Tibial nerve (tissue), 4 donors: ENCODE measurements at regions not wholly inside any gene's neighbourhood (a gene's known extent, or its start where the extent isn't known, plus 50 kb on each side); places are given as distances from the start of the nearest gene placed in this dataset.

Source experiments
- DNase-seq, 2 donors: peaks; one replicate each; pipeline ENCODE4 v3.0.0-alpha.2; 2019; ENCODE audit warnings: low spot score in 2 of 2
- H3K27ac ChIP-seq, 4 donors: fragments of 200-600 bp; sonication (generic) in 3 of 4; one replicate each; pipeline ENCODE4 v1.5.1; 2017 to 2019; ENCODE audit warnings: mild to moderate bottlenecking in 1 of 4
- H3K27me3 ChIP-seq, 2 donors: fragments of 200-600 bp; sonication (generic) in 1 of 2; one replicate each; pipeline versions ENCODE4 v1.5.1 to v1.6.0; 2017 to 2019
- H3K36me3 ChIP-seq, 3 donors: fragments of 200-600 bp; sonication (generic); one replicate each; pipeline ENCODE4 v1.5.1; 2018 to 2019
- H3K4me1 ChIP-seq, 4 donors: fragments of 200-600 bp; sonication (generic) in 3 of 4; one replicate each; pipeline ENCODE4 v1.5.1; 2017 to 2019
- H3K4me3 ChIP-seq, 4 donors: fragments of 200-600 bp; sonication (generic) in 3 of 4; one replicate each; pipeline ENCODE4 v1.5.1; 2017 to 2019; ENCODE audit warnings: mild to moderate bottlenecking in 1 of 4, moderate library complexity in 1 of 4
- H3K9me3 ChIP-seq, 4 donors: fragments of 200-600 bp; sonication (generic) in 3 of 4; one replicate each; pipeline ENCODE4 v1.5.1; 2017 to 2019
- EP300 ChIP-seq, 2 donors: sonication (generic); formaldehyde crosslinking; IDR thresholded peaks; one replicate each; pipeline ENCODE4 v1.6.1; 2017; ENCODE audit warnings: antibody characterized with exemption in 2 of 2, mild to moderate bottlenecking in 1 of 2
- POLR2A ChIP-seq, 2 donors: fragments of 450-650 bp; IDR thresholded peaks; one replicate each; pipeline ENCODE4 v1.6.1; 2017; ENCODE audit warnings: antibody characterized with exemption in 2 of 2, mild to moderate bottlenecking in 2 of 2, moderate library complexity in 2 of 2
- WGBS, 2 donors: methylation state at CpG; one replicate each; pipeline ENCODE4 v1.1.5; 2018; 5-methylcytosine and 5-hydroxymethylcytosine counted together
- TF ChIP-seq, protein P1 (sequence below), 5 experiments: fragments of 200-600 bp in 3 of 5; fragments of 450-650 bp in 2 of 5; sonication (generic) in 3 of 5; IDR thresholded peaks; one replicate each; pipeline ENCODE4 v1.5.1; 2016 to 2019; ENCODE audit warnings: antibody characterized with exemption in 5 of 5, mild to moderate bottlenecking in 3 of 5, moderate library complexity in 2 of 5

DNA sequence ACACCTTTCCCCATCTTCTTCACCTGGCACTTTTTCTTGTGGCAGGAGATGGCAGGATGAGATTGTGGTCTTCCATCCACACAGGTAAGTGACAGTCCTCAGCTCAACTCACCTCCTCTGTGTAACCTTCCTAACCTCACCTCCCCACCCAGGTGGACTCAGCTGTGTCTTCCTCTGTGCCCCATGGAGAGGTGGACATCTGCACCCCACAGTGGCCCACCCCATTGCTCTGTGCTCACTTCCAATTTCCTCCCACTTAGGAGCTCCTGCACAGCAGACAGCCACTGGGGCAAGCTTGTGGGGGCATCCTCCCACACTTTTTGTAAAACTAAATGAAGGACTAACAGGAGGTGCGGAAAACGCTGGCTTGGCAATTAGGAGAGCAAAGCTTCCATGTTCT, 61.6 kb downstream of the MSX1 start:
- WGBS, 2 donors, result 87 to 90% methylated on average over 2 of the region's 2 CpGs
- no peaks in the 10 kb centered on the region for H3K27me3 ChIP-seq
- TF ChIP-seq POLR2A (IDR thresholded peaks at IDR 0.05), result no peak
- TF ChIP-seq, protein P1, sequence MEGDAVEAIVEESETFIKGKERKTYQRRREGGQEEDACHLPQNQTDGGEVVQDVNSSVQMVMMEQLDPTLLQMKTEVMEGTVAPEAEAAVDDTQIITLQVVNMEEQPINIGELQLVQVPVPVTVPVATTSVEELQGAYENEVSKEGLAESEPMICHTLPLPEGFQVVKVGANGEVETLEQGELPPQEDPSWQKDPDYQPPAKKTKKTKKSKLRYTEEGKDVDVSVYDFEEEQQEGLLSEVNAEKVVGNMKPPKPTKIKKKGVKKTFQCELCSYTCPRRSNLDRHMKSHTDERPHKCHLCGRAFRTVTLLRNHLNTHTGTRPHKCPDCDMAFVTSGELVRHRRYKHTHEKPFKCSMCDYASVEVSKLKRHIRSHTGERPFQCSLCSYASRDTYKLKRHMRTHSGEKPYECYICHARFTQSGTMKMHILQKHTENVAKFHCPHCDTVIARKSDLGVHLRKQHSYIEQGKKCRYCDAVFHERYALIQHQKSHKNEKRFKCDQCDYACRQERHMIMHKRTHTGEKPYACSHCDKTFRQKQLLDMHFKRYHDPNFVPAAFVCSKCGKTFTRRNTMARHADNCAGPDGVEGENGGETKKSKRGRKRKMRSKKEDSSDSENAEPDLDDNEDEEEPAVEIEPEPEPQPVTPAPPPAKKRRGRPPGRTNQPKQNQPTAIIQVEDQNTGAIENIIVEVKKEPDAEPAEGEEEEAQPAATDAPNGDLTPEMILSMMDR (IDR thresholded peaks at IDR 0.05), result no peak
- no peak for TF ChIP-seq EP300 (IDR thresholded peaks at IDR 0.05)
- no peak for DNase-seq
- no peaks in the 10 kb centered on the region for H3K36me3 ChIP-seq
- H3K4me3 ChIP-seq, result no peak overlapping the region
- no peaks in the 10 kb centered on the region for H3K9me3 ChIP-seq
- H3K4me1 ChIP-seq, result no peaks in the 10 kb centered on the region
- no peak overlapping the region for H3K27ac ChIP-seq

DNA sequence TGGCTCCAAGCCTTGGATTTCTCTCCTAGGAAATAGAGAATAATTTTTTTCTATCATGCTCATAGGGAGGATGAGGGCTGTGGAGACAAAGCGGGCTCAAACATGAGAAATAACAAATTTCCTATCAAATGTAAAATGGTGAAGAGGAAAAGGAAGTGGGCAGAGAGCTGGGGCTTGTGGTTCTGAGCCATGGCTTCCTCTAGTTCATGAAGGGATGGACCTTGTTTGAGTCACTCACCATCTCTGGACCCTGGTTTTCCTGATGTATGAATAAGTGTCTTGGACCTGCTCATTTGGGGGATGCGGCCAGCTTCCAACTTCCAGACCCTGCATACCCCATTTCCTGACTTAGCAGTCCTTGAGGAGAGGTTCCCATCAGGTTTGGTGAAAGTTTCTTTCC, 63.0 kb downstream of the MSX1 start:
- Histone ChIP-seq H3K4me1 (no peaks in the 10 kb centered on the region), H3K9me3 (no peaks in the 10 kb centered on the region), H3K27me3 (no peaks in the 10 kb centered on the region), H3K4me3 (no peak overlapping the region), H3K27ac (no peak overlapping the region), H3K36me3 (no peaks in the 10 kb centered on the region)
- 80 to 82% methylated on average over 2 of the region's 2 CpGs for WGBS, 2 donors
- DNase-seq, result no peak
- TF ChIP-seq, protein P1 (IDR thresholded peaks at IDR 0.05), result no peak
- TF ChIP-seq EP300 (IDR thresholded peaks at IDR 0.05) (no peak), POLR2A (IDR thresholded peaks at IDR 0.05) (no peak)

GRCh38 chr4:4923201-4923600, 63.7 kb downstream of the MSX1 start:
- H3K27ac ChIP-seq, result no peak overlapping the region
- DNase-seq, result no peak
- TF ChIP-seq, protein P1 (IDR thresholded peaks at IDR 0.05), result no peak
- TF ChIP-seq POLR2A (IDR thresholded peaks at IDR 0.05) (no peak), EP300 (IDR thresholded peaks at IDR 0.05) (no peak)
- no peak overlapping the region for H3K4me3 ChIP-seq
- no peaks in the 10 kb centered on the region for H3K9me3 ChIP-seq
- no peaks in the 10 kb centered on the region for H3K4me1 ChIP-seq
- 45 to 50% methylated on average over 1 of the region's 1 CpG for WGBS, 2 donors
- no peaks in the 10 kb centered on the region for H3K27me3 ChIP-seq
- no peaks in the 10 kb centered on the region for H3K36me3 ChIP-seq

DNA sequence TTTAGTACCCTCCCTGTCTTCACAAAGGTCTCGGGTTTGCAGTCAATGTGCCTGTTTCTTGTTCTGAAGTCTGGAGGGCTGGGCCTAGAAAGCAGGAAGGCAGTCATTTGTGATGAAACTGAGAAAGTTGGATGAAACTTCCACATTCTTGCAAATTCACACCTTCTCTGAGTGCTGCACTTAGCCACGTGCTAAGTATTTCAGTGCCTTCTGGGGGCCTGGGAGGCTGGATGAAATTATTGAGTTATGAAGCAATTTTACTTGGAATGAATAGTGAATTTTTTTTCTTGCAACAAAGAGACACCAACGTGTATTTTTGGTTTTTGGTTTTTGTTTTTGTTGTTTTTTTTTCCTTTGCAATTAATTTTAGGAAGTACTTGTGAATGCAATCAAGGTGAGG, 71.2 kb downstream of the MSX1 start:
- Histone ChIP-seq H3K4me1 (no peaks in the 10 kb centered on the region), H3K4me3 (no peak overlapping the region), H3K27me3 (no peaks in the 10 kb centered on the region), H3K27ac (no peak overlapping the region), H3K9me3 (no peaks in the 10 kb centered on the region), H3K36me3 (no peaks in the 10 kb centered on the region)
- 29% methylated on average over 3 of the region's 3 CpGs for WGBS, 2 donors
- DNase-seq, result no peak
- TF ChIP-seq EP300 (IDR thresholded peaks at IDR 0.05) (peak in 1 of 2 donors; percentile 54), POLR2A (IDR thresholded peaks at IDR 0.05) (no peak)
- TF ChIP-seq, protein P1 (IDR thresholded peaks at IDR 0.05), result no peak

DNA sequence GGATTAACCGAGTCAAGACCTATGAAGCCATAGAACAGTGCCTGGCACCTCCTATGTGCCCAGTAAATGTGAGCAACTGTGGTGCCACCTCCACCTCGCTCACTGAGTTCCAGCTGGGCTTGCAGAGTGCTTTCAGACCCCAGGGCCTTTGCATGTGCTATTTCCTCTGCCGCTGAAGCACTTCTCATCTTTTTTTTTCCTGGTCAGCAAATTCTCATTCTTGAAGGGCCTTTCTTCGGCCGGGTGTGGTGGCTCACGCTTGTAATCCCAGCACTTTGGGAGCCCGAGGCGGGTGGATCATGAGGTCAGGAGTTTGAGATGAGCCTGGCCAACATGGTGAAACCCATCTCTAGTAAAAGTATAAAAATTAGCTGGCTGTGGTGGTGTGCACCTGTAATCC, 76.5 kb downstream of the MSX1 start:
- Histone ChIP-seq H3K9me3 (no peaks in the 10 kb centered on the region), H3K4me3 (no peak overlapping the region), H3K36me3 (no peaks in the 10 kb centered on the region), H3K27me3 (no peaks in the 10 kb centered on the region), H3K4me1 (peaks cover 0 to 4% (median 0%) of the 10 kb centered on the region in 4 donors), H3K27ac (no peak overlapping the region)
- TF ChIP-seq EP300 (IDR thresholded peaks at IDR 0.05), result no peak
- TF ChIP-seq POLR2A (IDR thresholded peaks at IDR 0.05), result no peak
- TF ChIP-seq, protein P1 (IDR thresholded peaks at IDR 0.05), result no peak
- 90 to 92% methylated on average over 8 of the region's 8 CpGs for WGBS, 2 donors
- DNase-seq, result no peak
